K562 (cell line): ENCODE measurements at regions not wholly inside any gene's neighbourhood (a gene's known extent, or its start where the extent isn't known, plus 50 kb on each side); places are given as distances from the start of the nearest gene placed in this dataset.

Source experiments
- ATAC-seq: fragments of 200-7000 bp; cut with Tn5 transposase; 3 replicates; pipeline ENCODE4 v1.9.1; 2020; ENCODE audit warnings: moderate library complexity
- BruUV-seq: library from RNA; stranded (reverse); fragments of 400-500 nt; replicated peaks from 2 replicates; lab custom pipeline; 2021; lab: Mats Ljungman, UMichigan
- CTCF ChIA-PET: fragments of 300-600 bp; formaldehyde crosslinking; extraction: SDS; loops from one replicate; lab custom pipeline; 2021; ENCODE audit warnings: low intra/inter-chr PET ratio; lab: Yijun Ruan, JAX
- POLR2A ChIA-PET: fragments of 300-600, 350-650 bp; sonication (Branson Sonifier 250); formaldehyde crosslinking; extraction: SDS; loops from one replicate; lab custom pipeline; 2021; ENCODE audit warnings: antibody characterized with exemption, inconsistent platforms; lab: Yijun Ruan, JAX
- DNase-seq, 4 experiments: peaks; one replicate each; pipeline versions ENCODE4 v3.0.0 to v3.0.0-alpha.2; 2011 to 2018; ENCODE audit warnings: low spot score in 3 of 4, mixed read lengths in 3 of 4; ENCODE audit errors: extremely low read depth in 1 of 4
- FAIRE-seq: peaks from 2 replicates; lab custom pipeline; 2011; peaks lifted over from hg19 to GRCh38; lab: Jason Lieb, UNC
- H2AFZ ChIP-seq: 2 replicates; pipeline ENCODE4 v1.6.0; 2011; ENCODE audit warnings: low read depth, low read length, control low read depth, inconsistent platforms
- H3K27ac ChIP-seq: fragments of 200-600 bp; 3 replicates; pipeline ENCODE4 v1.8.0; 2011; ENCODE audit warnings: low read depth, mild to moderate bottlenecking, control low read depth, inconsistent platforms, low read length, moderate library complexity, mixed read lengths; ENCODE audit errors: extremely low read depth
- H3K27me3 ChIP-seq, 2 experiments: fragments of 300-600 bp in 1 of 2; 2 replicates in 1 of 2; 3 replicates in 1 of 2; pipeline versions ENCODE4 v1.6.0 to v1.8.0; 2011; ENCODE audit warnings: inconsistent platforms in 2 of 2, low read length in 2 of 2, mild to moderate bottlenecking in 1 of 2, mixed read lengths in 1 of 2, moderate library complexity in 1 of 2; ENCODE audit not compliant: control insufficient read depth in 2 of 2, insufficient read depth in 2 of 2
- H3K36me3 ChIP-seq: fragments of 300-600 bp; 3 replicates; pipeline ENCODE4 v1.8.0; 2011; ENCODE audit warnings: mild to moderate bottlenecking, low read length, inconsistent platforms; ENCODE audit not compliant: control insufficient read depth, insufficient read depth
- H3K4me1 ChIP-seq, 2 experiments: fragments of 200-600 bp in 1 of 2; replicated peaks in 1 of 2; 2 replicates in 1 of 2; 3 replicates in 1 of 2; pipeline versions ENCODE4 v1.5.1 to v1.8.0; 2011; ENCODE audit warnings: inconsistent platforms in 2 of 2, low read length in 2 of 2, mild to moderate bottlenecking in 1 of 2, mixed read lengths in 1 of 2, moderate library complexity in 1 of 2; ENCODE audit not compliant: control insufficient read depth in 2 of 2, insufficient read depth in 2 of 2
- H3K4me2 ChIP-seq: 2 replicates; pipeline ENCODE4 v1.6.1; 2011; ENCODE audit warnings: low read length, control low read depth, inconsistent platforms, mixed read lengths; ENCODE audit not compliant: insufficient read depth
- H3K4me3 ChIP-seq: fragments of 200-600 bp; sonication (generic), shearing (Covaris generic); 2 replicates; pipeline ENCODE4 v1.5.1; 2016; ENCODE audit warnings: control low read depth, inconsistent platforms
- H3K79me2 ChIP-seq: fragments of 200-600 bp; 3 replicates; pipeline ENCODE4 v1.8.0; 2011; ENCODE audit warnings: low read length, inconsistent platforms; ENCODE audit not compliant: control insufficient read depth, insufficient read depth
- H3K9ac ChIP-seq, 2 experiments: 2 replicates each; pipeline versions ENCODE4 v1.6.0 to v1.6.1; 2011; ENCODE audit warnings: low read depth in 2 of 2, low read length in 2 of 2, control low read depth in 1 of 2, inconsistent platforms in 1 of 2, mild to moderate bottlenecking in 1 of 2, mixed read lengths in 1 of 2; ENCODE audit not compliant: insufficient read depth in 1 of 2
- H3K9me1 ChIP-seq: one replicate; pipeline ENCODE4 v1.6.0; 2011; ENCODE audit warnings: inconsistent platforms, mild to moderate bottlenecking, low read length, moderate library complexity; ENCODE audit not compliant: control insufficient read depth, insufficient read depth
- H3K9me3 ChIP-seq: replicated peaks from 2 replicates; pipeline ENCODE4 v1.5.1; 2011; ENCODE audit warnings: low read depth, low read length, inconsistent platforms; ENCODE audit not compliant: control insufficient read depth, insufficient read depth
- H4K20me1 ChIP-seq: replicated peaks from 2 replicates; pipeline ENCODE4 v1.6.1; 2011; ENCODE audit warnings: low read length, inconsistent platforms, mixed read lengths; ENCODE audit not compliant: control insufficient read depth, insufficient read depth
- CREB5 ChIP-seq: fragments of 250-450 bp; sonication (Bioruptor Pico); IDR thresholded peaks from 2 replicates; pipeline ENCODE4 v1.5.0; 2020; ENCODE audit warnings: mild to moderate bottlenecking
- HMBOX1 ChIP-seq: sonication (generic); IDR thresholded peaks from 2 replicates; pipeline ENCODE4 v1.6.1; 2016
- KDM4B ChIP-seq, 2 experiments: fragments of 450-650 bp in 1 of 2; sonication (generic) in 1 of 2; IDR thresholded peaks; 2 replicates each; pipeline ENCODE4 v1.6.1; 2016 to 2017; ENCODE audit warnings: borderline replicate concordance in 2 of 2, antibody characterized with exemption in 1 of 2, low read depth in 1 of 2, mild to moderate bottlenecking in 1 of 2
- TEAD1 ChIP-seq, 2 experiments: fragments of 450-650 bp in 1 of 2; sonication (generic) in 1 of 2; formaldehyde crosslinking; IDR thresholded peaks; 2 replicates each; pipeline versions ENCODE4 v1.4.0 to v1.8.0; 2020 to 2022; ENCODE audit warnings: mild to moderate bottlenecking in 2 of 2, missing genetic modification reagents in 1 of 2
- TSHZ1 ChIP-seq: fragments of 250-450 bp; sonication (Bioruptor Pico); IDR thresholded peaks from 2 replicates; pipeline ENCODE4 v1.4.0; 2020; ENCODE audit warnings: mild to moderate bottlenecking, moderate library complexity
- ZKSCAN8 ChIP-seq: fragments of 200-800 bp; sonication (Bioruptor generic); IDR thresholded peaks from 2 replicates; pipeline ENCODE4 v1.6.1; 2016; ENCODE audit warnings: missing genetic modification characterization, missing compliant biosample characterization
- WGBS: fragments of 100-300 bp; shearing (Covaris generic); methylation state at CpG from one replicate; pipeline ENCODE4 v1.1.6; 2016; ENCODE audit warnings: low coverage, mixed read lengths; ENCODE audit not compliant: insufficient coverage; ENCODE audit errors: missing lambda C conversion rate; 5-methylcytosine and 5-hydroxymethylcytosine counted together
- in situ Hi-C: fragments of 300-500 bp; cut with MboI; formaldehyde crosslinking; loops from 4 replicates; pipeline ENCODE4 v1.15.0; 2018; ENCODE audit warnings: inconsistent platforms, mixed read lengths
- intact Hi-C: fragments of 100-400 bp; cut with micrococcal nuclease; formaldehyde crosslinking; loops from 2 replicates; pipeline ENCODE4 v1.14.2; 2022

DNA sequence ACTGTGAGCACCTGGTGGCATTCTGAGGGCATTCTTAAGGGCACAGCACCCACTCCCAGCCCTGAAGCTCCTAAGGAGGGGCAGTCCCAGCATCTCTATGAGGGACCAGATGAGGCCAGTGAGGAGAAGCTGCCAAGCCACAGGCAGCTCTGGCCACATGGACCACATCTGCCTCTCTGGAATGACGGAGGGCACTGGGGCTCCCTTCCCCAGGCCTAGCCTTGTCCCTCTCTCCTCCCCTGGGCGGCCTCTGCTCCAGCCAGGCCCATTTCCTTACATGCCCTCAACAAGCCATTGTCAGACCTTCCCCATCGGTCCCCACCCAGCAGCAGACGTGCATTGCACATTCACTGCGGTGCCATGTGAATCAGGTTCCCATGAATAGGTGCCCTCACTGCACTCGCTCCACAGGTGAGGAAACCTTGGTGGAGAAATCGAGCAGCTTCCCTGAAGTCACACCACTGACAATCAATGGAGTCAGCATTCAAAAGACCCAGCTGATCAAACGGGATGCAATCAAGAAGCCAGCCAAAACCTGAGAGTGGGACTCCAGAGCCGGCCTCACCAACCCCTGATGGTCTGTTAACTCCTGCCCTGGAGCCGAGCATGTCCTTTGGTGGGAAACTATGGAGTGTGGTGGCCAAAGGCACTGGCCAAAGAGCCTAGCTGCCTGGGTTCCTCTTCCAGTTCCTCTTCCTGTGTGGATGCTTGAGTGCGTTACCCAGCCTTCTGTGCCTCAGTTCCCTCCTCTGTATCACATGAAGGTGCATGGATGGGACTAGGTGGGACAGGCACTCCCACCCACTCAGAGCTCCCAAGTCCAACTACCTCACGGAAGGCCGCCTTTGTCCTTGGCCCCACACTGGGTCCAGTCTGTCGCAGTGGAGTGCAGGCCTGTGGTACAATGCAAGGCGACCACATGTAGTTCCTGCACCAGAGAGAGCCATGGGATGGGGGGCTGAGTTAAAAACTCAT, 147.3 kb downstream of the ZFP36L2 start:
- Histone ChIP-seq H3K36me3 (no peaks in the 10 kb centered on the region), H3K9me1 (no peaks in the 10 kb centered on the region), H3K27ac (no peak overlapping the region), H2AFZ (no peak overlapping the region), H3K4me2 (no peak overlapping the region), H3K4me3 (no peak overlapping the region), H3K4me1 (peaks cover 17 to 29% of the 10 kb centered on the region in 2 experiments), H3K9ac (no peak overlapping the region), H3K9me3 (no peaks in the 10 kb centered on the region), H4K20me1 (no peaks in the 10 kb centered on the region), H3K27me3 (no peaks in the 10 kb centered on the region), H3K79me2 (no peaks in the 10 kb centered on the region)
- TF ChIP-seq HMBOX1, result no peak
- TF ChIP-seq CREB5 (CRISPR knock-in tag), result no peak
- TF ChIP-seq KDM4B (IDR thresholded peaks at IDR 0.05; ENCODE audit: borderline replicate concordance in 2 of 2, low read depth in 1 of 2), result no peak
- TF ChIP-seq ZKSCAN8 (CRISPR knock-in tag), result no peak
- no peak for TF ChIP-seq TEAD1 (CRISPR knock-in tag; IDR thresholded peaks at IDR 0.05)
- no peak for TF ChIP-seq TSHZ1 (CRISPR knock-in tag)
- intact Hi-C loops (no loop called here), in situ Hi-C loops (no loop called here)
- WGBS, result 63% methylated on average over 13 of the region's 15 CpGs
- ChIA-PET POLR2A (interaction anchor here (0.7 to 1.3 kb wide), 4 partner anchors 9 to 148 kb away, joined by 3 to 4 read pairs (median 4); partner anchors contain the start of gene ZFP36L2), CTCF (no interaction called here)
- no peak for ATAC-seq
- DNase-seq, result no peak
- no peak for FAIRE-seq
- BruUV-seq, result no TSS peak
